Uterus (tissue), 2 donors: ENCODE measurements at regions not wholly inside any gene's neighbourhood (a gene's known extent, or its start where the extent isn't known, plus 50 kb on each side); places are given as distances from the start of the nearest gene placed in this dataset.

Experiments
- POLR2A ChIP-seq, 2 donors: fragments of 450-650 bp; IDR thresholded peaks; one replicate each; pipeline ENCODE4 v1.6.1; 2016; ENCODE audit warnings: antibody characterized with exemption in 2 of 2, mild to moderate bottlenecking in 1 of 2, moderate library complexity in 1 of 2
- TF ChIP-seq, protein P1 (sequence below), 4 experiments: fragments of 200-600 bp in 2 of 4; fragments of 450-650 bp in 2 of 4; sonication (generic) in 2 of 4; IDR thresholded peaks; one replicate each; pipeline ENCODE4 v1.5.1; 2016 to 2019; ENCODE audit warnings: antibody characterized with exemption in 4 of 4, mild to moderate bottlenecking in 2 of 4, moderate library complexity in 1 of 4

DNA sequence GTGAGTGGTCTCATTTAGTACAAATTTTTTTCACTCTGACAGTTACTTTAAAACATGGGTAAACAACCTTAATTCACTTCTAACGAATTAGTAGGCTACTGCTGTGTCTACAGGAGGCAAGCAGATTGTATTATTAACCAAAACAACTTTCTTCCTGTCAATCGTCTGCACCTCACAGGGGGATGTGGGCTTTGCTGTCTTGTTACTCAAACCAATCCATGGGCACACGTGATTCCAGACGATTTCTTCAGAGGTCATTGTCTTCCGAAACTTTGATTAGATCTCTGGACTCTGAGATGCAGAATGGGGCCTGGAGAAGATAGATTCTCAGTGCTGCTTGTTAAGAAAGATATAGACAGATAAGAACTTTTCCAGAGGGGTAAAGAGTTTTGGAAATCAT is 327.8 kb downstream of the DHX15 start:
- TF ChIP-seq, protein P1, sequence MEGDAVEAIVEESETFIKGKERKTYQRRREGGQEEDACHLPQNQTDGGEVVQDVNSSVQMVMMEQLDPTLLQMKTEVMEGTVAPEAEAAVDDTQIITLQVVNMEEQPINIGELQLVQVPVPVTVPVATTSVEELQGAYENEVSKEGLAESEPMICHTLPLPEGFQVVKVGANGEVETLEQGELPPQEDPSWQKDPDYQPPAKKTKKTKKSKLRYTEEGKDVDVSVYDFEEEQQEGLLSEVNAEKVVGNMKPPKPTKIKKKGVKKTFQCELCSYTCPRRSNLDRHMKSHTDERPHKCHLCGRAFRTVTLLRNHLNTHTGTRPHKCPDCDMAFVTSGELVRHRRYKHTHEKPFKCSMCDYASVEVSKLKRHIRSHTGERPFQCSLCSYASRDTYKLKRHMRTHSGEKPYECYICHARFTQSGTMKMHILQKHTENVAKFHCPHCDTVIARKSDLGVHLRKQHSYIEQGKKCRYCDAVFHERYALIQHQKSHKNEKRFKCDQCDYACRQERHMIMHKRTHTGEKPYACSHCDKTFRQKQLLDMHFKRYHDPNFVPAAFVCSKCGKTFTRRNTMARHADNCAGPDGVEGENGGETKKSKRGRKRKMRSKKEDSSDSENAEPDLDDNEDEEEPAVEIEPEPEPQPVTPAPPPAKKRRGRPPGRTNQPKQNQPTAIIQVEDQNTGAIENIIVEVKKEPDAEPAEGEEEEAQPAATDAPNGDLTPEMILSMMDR (IDR thresholded peaks at IDR 0.05), result no peak
- TF ChIP-seq POLR2A (IDR thresholded peaks at IDR 0.05), result no peak
